Ishikawa (cell line): ENCODE measurements at regions not wholly inside any gene's neighbourhood (a gene's known extent, or its start where the extent isn't known, plus 50 kb on each side); places are given as distances from the start of the nearest gene placed in this dataset.

Experiments
- CEBPB ChIP-seq: IDR thresholded peaks from 2 replicates; pipeline ENCODE4 v1.6.1; 2012
- CREB1 ChIP-seq: IDR thresholded peaks from 2 replicates; pipeline ENCODE4 v1.6.1; 2012; ENCODE audit warnings: low read depth
- EGR1 ChIP-seq: IDR thresholded peaks from 2 replicates; pipeline ENCODE4 v1.6.1; 2012
- EP300 ChIP-seq: IDR thresholded peaks from 2 replicates; pipeline ENCODE4 v1.6.1; 2012; ENCODE audit warnings: borderline replicate concordance
- FOXM1 ChIP-seq: IDR thresholded peaks from 2 replicates; pipeline ENCODE4 v1.6.1; 2012; ENCODE audit warnings: low read depth, borderline replicate concordance
- MAX ChIP-seq: IDR thresholded peaks from 2 replicates; pipeline ENCODE4 v1.6.1; 2012
- NFIC ChIP-seq: IDR thresholded peaks from 2 replicates; pipeline ENCODE4 v1.6.1; 2012
- RAD21 ChIP-seq: IDR thresholded peaks from 2 replicates; pipeline ENCODE4 v1.6.1; 2012; ENCODE audit warnings: low read depth
- REST ChIP-seq: IDR thresholded peaks from 2 replicates; pipeline ENCODE4 v1.6.1; 2012; ENCODE audit warnings: low read depth, mild to moderate bottlenecking
- TAF1 ChIP-seq: IDR thresholded peaks from 2 replicates; pipeline ENCODE4 v1.6.1; 2012; ENCODE audit warnings: low read depth, mild to moderate bottlenecking
- TCF12 ChIP-seq: IDR thresholded peaks from 2 replicates; pipeline ENCODE4 v1.6.1; 2012; ENCODE audit warnings: low read depth
- TEAD4 ChIP-seq: IDR thresholded peaks from 2 replicates; pipeline ENCODE4 v1.6.1; 2012
- USF1 ChIP-seq: IDR thresholded peaks from 2 replicates; pipeline ENCODE4 v1.6.1; 2012
- YY1 ChIP-seq: IDR thresholded peaks from 2 replicates; pipeline ENCODE4 v1.6.1; 2012; ENCODE audit warnings: low read depth
- ZBTB7A ChIP-seq: IDR thresholded peaks from 2 replicates; pipeline ENCODE4 v1.6.1; 2012; ENCODE audit warnings: low read depth

GRCh38 chr4:62588671-62589070 lies 1388.5 kb downstream of the ADGRL3 start:
- no peak for TF ChIP-seq MAX
- no peak for TF ChIP-seq CEBPB
- TF ChIP-seq FOXM1: no peak
- TF ChIP-seq USF1: no peak
- TF ChIP-seq ZBTB7A: no peak
- no peak for TF ChIP-seq YY1
- TF ChIP-seq REST: no peak
- TF ChIP-seq TAF1: no peak
- TF ChIP-seq TEAD4: no peak
- TF ChIP-seq TCF12: no peak

GRCh38 chr4:62571494-62571893 lies 1371.4 kb downstream of the ADGRL3 start:
- TF ChIP-seq NFIC: no peak
- TF ChIP-seq TAF1: no peak
- no peak for TF ChIP-seq CREB1
- no peak for TF ChIP-seq EP300
- no peak for TF ChIP-seq YY1

- TF ChIP-seq CEBPB (no peak), EGR1 (no peak), FOXM1 (no peak), EP300 (no peak), TAF1 (no peak), CREB1 (no peak), TCF12 (no peak), ZBTB7A (no peak), MAX (no peak)
Observed at GRCh38 chr4:62560858-62561257, 1360.7 kb downstream of the ADGRL3 start.

- no peak for TF ChIP-seq MAX
- TF ChIP-seq FOXM1: no peak
- TF ChIP-seq EP300: no peak
- TF ChIP-seq USF1: no peak
- no peak for TF ChIP-seq REST
- TF ChIP-seq YY1: no peak
- TF ChIP-seq NFIC: no peak
- TF ChIP-seq TCF12: no peak
- no peak for TF ChIP-seq TEAD4
- TF ChIP-seq EGR1: no peak
- no peak for TF ChIP-seq ZBTB7A
- TF ChIP-seq TAF1: no peak
- TF ChIP-seq CEBPB: no peak
- no peak for TF ChIP-seq RAD21
- TF ChIP-seq CREB1: no peak
Observed at GRCh38 chr4:62550121-62550520, 1350.0 kb downstream of the ADGRL3 start.

- TF ChIP-seq REST (no peak), TCF12 (no peak), RAD21 (no peak), EGR1 (no peak), CREB1 (no peak), FOXM1 (no peak), CEBPB (no peak), NFIC (no peak), TEAD4 (no peak), ZBTB7A (no peak), YY1 (no peak), USF1 (no peak)
Observed at GRCh38 chr4:62549601-62550000, 1349.5 kb downstream of the ADGRL3 start.
